22Rv1 (cell line): ENCODE measurements at regions not wholly inside any gene's neighbourhood (a gene's known extent, or its start where the extent isn't known, plus 50 kb on each side); places are given as distances from the start of the nearest gene placed in this dataset.

Experiments
- ZFX ChIP-seq: fragments of 450-650 bp; IDR thresholded peaks from 2 replicates; pipeline ENCODE4 v1.6.1; 2017; ENCODE audit warnings: antibody characterized with exemption, borderline replicate concordance
- TF ChIP-seq, protein P1 (sequence below): fragments of 450-650 bp; IDR thresholded peaks from 2 replicates; pipeline ENCODE4 v1.5.1; 2017; ENCODE audit warnings: mild to moderate bottlenecking

DNA sequence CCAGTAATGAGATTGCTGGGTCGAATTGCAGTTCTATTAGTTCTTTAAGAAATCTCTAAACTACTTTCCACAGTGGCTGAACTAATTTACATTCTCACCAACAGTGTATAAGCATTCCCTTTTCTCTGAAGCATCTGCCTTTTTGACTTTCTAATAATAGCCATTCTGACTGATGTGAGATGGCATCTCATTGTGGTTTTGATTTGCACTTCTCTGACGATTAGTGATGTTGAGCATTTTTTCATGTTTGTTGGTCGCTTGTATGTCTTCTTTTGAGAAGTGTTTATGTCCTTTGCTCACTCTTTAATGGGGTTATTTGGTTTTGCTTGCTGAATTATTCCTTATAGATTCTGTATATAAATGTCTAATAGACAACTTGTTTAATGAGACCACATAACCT is 69.6 kb upstream of the UGP2 start:
- TF ChIP-seq, protein P1, sequence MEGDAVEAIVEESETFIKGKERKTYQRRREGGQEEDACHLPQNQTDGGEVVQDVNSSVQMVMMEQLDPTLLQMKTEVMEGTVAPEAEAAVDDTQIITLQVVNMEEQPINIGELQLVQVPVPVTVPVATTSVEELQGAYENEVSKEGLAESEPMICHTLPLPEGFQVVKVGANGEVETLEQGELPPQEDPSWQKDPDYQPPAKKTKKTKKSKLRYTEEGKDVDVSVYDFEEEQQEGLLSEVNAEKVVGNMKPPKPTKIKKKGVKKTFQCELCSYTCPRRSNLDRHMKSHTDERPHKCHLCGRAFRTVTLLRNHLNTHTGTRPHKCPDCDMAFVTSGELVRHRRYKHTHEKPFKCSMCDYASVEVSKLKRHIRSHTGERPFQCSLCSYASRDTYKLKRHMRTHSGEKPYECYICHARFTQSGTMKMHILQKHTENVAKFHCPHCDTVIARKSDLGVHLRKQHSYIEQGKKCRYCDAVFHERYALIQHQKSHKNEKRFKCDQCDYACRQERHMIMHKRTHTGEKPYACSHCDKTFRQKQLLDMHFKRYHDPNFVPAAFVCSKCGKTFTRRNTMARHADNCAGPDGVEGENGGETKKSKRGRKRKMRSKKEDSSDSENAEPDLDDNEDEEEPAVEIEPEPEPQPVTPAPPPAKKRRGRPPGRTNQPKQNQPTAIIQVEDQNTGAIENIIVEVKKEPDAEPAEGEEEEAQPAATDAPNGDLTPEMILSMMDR, result no peak
- TF ChIP-seq ZFX, result no peak
